ENCODE measurements at regions not wholly inside any gene's neighbourhood (a gene's known extent, or its start where the extent isn't known, plus 50 kb on each side); places are given as distances from the start of the nearest gene placed in this dataset.

DNA sequence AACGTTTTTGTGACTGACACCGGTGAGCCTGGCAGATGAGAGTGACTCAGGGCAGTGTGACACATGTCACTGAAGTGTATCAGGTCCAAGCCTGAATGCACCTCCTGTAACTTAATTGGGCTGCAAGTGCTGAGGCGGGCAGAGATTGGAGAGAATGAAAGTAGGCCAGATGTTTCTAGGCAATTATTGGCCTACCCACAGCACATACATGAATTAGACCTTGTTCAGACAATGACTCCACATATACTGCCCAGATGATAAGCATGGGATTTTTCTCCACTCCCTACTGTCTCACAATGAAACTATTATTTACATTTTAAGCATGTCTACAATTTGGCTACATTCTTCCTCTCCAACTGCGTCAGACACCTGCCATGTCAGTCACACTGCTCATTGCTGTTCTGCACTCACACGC is 187.3 kb upstream of the ZNF385D start:
- TF ChIP-seq RBBP5 (IDR thresholded peaks at IDR 0.05; ENCODE audit: borderline replicate concordance, low read depth, low read length): no peak
- no peak for TF ChIP-seq TCF12 (IDR thresholded peaks at IDR 0.05; ENCODE audit: low read depth, low read length)
- TF ChIP-seq POLR2A (IDR thresholded peaks at IDR 0.05; ENCODE audit: control extremely low read depth in 1 of 2, low read depth in 2 of 2, low read length in 2 of 2): no peak
- no peak for TF ChIP-seq CTCF (IDR thresholded peaks at IDR 0.05; ENCODE audit: control extremely low read depth in 1 of 3, insufficient read depth in 1 of 3, low read depth in 1 of 3, low read length in 3 of 3)
- TF ChIP-seq GTF2F1 (IDR thresholded peaks at IDR 0.05; ENCODE audit: borderline replicate concordance, low read depth, low read length): no peak
- TF ChIP-seq BCL11A (IDR thresholded peaks at IDR 0.05; ENCODE audit: low read depth in 2 of 2, low read length in 2 of 2): no peak
- TF ChIP-seq SIN3A (conservative IDR thresholded peaks at IDR 0.05 in 1 of 2, IDR thresholded peaks at IDR 0.05 in 1 of 2; ENCODE audit: low read depth in 1 of 2, low read length in 2 of 2): no peak
- no peak for TF ChIP-seq POU5F1 (IDR thresholded peaks at IDR 0.05; ENCODE audit: low read depth, low read length)

Data from H1 (cell line).